GM10266 (cell line): ENCODE measurements at regions not wholly inside any gene's neighbourhood (a gene's known extent, or its start where the extent isn't known, plus 50 kb on each side); places are given as distances from the start of the nearest gene placed in this dataset.

Experiments
- DNase-seq: peaks from one replicate; pipeline ENCODE4 v3.0.0; 2012; ENCODE audit errors: extremely low spot score
- CTCF ChIP-seq: IDR thresholded peaks from 2 replicates; pipeline ENCODE4 v1.5.1; 2012; ENCODE audit warnings: mild to moderate bottlenecking, low read depth; ENCODE audit not compliant: control insufficient read depth, insufficient read depth; ENCODE audit errors: missing control alignments

- TF ChIP-seq CTCF, result no peak
- no peak for DNase-seq
Observed at GRCh38 chr11:98621767-98622166, 399.0 kb upstream of the CNTN5 start.

- DNase-seq, result no peak
- TF ChIP-seq CTCF, result no peak
Observed at GRCh38 chr11:98625526-98625925, 395.2 kb upstream of the CNTN5 start.

GRCh38 chr11:98630736-98631135 lies 390.0 kb upstream of the CNTN5 start:
- DNase-seq, result no peak
- TF ChIP-seq CTCF, result no peak

GRCh38 chr11:98657711-98658110 lies 363.0 kb upstream of the CNTN5 start:
- no peak for TF ChIP-seq CTCF
- DNase-seq, result no peak

- TF ChIP-seq CTCF, result no peak
- no peak for DNase-seq
Observed at GRCh38 chr11:98659431-98659830, 361.3 kb upstream of the CNTN5 start.

- no peak for DNase-seq
- TF ChIP-seq CTCF, result no peak
Observed at GRCh38 chr11:98674390-98674789, 346.4 kb upstream of the CNTN5 start.

GRCh38 chr11:98679673-98680072 lies 341.1 kb upstream of the CNTN5 start:
- no peak for TF ChIP-seq CTCF

More at GRCh38 chr11:98679673-98680072, 341.1 kb upstream of the CNTN5 start:
- DNase-seq, result no peak
